A673 (cell line): ENCODE measurements at regions not wholly inside any gene's neighbourhood (a gene's known extent, or its start where the extent isn't known, plus 50 kb on each side); places are given as distances from the start of the nearest gene placed in this dataset.
"Not testable (repeated sequence)": the region's sequence is repeated elsewhere in the genome, so short reads cannot be mapped to it uniquely, and the experiment has no call there.

ENCODE experiments used
- BruUV-seq: library from RNA; stranded (reverse); fragments of 400-500 nt; replicated peaks from 2 replicates; lab custom pipeline; 2021; lab: Mats Ljungman, UMichigan
- CTCF ChIA-PET: fragments of 300-600 bp; sonication (Branson Sonifier 250); formaldehyde crosslinking; loops from one replicate; lab custom pipeline; 2022; ENCODE audit warnings: antibody characterized with exemption; lab: Charles Lee
- POLR2A ChIA-PET: fragments of 300-600 bp; sonication (Branson Sonifier 250); formaldehyde crosslinking; loops from one replicate; lab custom pipeline; 2022; ENCODE audit warnings: antibody characterized with exemption; ENCODE audit not compliant: low non-redundant PET; lab: Charles Lee
- DNase-seq: peaks from one replicate; pipeline ENCODE4 v3.0.0-alpha.2; 2015; ENCODE audit warnings: low spot score
- H3K27ac ChIP-seq: fragments of 200-600 bp; sonication (generic); 2 replicates; pipeline ENCODE4 v1.5.1; 2016; ENCODE audit warnings: mixed run types, low read depth, mild to moderate bottlenecking, mixed read lengths, antibody characterized with exemption, low read length; ENCODE audit not compliant: poor library complexity, severe bottlenecking
- H3K27me3 ChIP-seq: fragments of 200-600 bp; sonication (generic); replicated peaks from 2 replicates; pipeline ENCODE4 v1.6.1; 2017; ENCODE audit warnings: mixed run types, low read depth, mild to moderate bottlenecking, mixed read lengths, antibody characterized with exemption, low read length; ENCODE audit not compliant: insufficient read depth, poor library complexity
- H3K36me3 ChIP-seq: fragments of 200-600 bp; sonication (generic); 2 replicates; pipeline ENCODE4 v1.6.1; 2016; ENCODE audit warnings: mixed run types, mild to moderate bottlenecking, mixed read lengths, antibody characterized with exemption, low read length; ENCODE audit not compliant: insufficient read depth, poor library complexity, severe bottlenecking
- H3K4me1 ChIP-seq: fragments of 200-600 bp; sonication (generic); 2 replicates; pipeline ENCODE4 v1.6.1; 2017; ENCODE audit warnings: mixed run types, mild to moderate bottlenecking, mixed read lengths, antibody characterized with exemption, low read length; ENCODE audit not compliant: insufficient read depth, poor library complexity, severe bottlenecking
- H3K4me3 ChIP-seq: fragments of 200-600 bp; sonication (generic); 2 replicates; pipeline ENCODE4 v1.5.1; 2016; ENCODE audit warnings: low read depth, mixed run types, mild to moderate bottlenecking, mixed read lengths, low read length; ENCODE audit not compliant: poor library complexity, severe bottlenecking
- H3K9me3 ChIP-seq: fragments of 200-600 bp; sonication (generic); 2 replicates; pipeline ENCODE4 v1.6.1; 2016; ENCODE audit warnings: mixed run types, low read depth, mild to moderate bottlenecking, mixed read lengths, antibody characterized with exemption, low read length; ENCODE audit not compliant: poor library complexity, severe bottlenecking
- EZH2 ChIP-seq: fragments of 200-600 bp; sonication (generic); IDR thresholded peaks from 2 replicates; pipeline ENCODE4 v1.6.1; 2017; ENCODE audit warnings: borderline replicate concordance, low read depth, mild to moderate bottlenecking, mixed read lengths, antibody characterized with exemption, low read length; ENCODE audit not compliant: poor library complexity, severe bottlenecking
- intact Hi-C: fragments of 100-400 bp; cut with micrococcal nuclease; formaldehyde crosslinking; loops from one replicate; pipeline ENCODE4 v1.10.0; 2022; ENCODE audit not compliant: unreplicated experiment
- TF ChIP-seq, protein P1 (sequence below): fragments of 300-800, 200-600 bp; sonication (generic); conservative IDR thresholded peaks from 2 replicates; pipeline ENCODE4 v1.5.1; 2017; ENCODE audit warnings: low read depth, mild to moderate bottlenecking, antibody characterized with exemption, low read length, moderate library complexity, mixed read lengths

DNA sequence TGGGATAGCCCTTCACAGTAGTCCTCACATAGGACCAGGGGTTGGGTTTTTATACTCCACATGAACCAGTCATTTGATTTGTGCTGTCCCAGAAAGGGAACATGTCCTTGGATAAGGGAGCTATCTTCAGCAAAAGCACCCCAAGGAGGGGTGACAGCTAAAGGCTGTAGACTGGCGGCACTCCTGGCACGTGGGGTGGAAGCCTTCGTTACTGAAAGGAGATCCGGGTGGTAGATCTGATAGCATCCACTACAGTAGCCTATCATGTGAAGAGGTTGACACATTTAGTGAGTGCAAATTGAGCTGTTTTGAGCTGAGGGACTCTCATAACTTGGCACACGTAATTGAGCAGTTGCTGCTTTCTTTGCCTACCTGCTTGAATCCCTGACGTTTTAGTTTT lies 588.8 kb upstream of the GOLIM4 start:
- no TSS peak for BruUV-seq
- H3K4me3 ChIP-seq, result no peak overlapping the region
- H3K9me3 ChIP-seq, result no peaks in the 10 kb centered on the region
- H3K4me1 ChIP-seq, result no peaks in the 10 kb centered on the region
- ChIA-PET POLR2A (no interaction called here), CTCF (no interaction called here)
- H3K27ac ChIP-seq, result no peak overlapping the region
- DNase-seq, result no peak
- H3K36me3 ChIP-seq, result no peaks in the 10 kb centered on the region
- intact Hi-C loops, result no loop called here
- TF ChIP-seq, protein P1, sequence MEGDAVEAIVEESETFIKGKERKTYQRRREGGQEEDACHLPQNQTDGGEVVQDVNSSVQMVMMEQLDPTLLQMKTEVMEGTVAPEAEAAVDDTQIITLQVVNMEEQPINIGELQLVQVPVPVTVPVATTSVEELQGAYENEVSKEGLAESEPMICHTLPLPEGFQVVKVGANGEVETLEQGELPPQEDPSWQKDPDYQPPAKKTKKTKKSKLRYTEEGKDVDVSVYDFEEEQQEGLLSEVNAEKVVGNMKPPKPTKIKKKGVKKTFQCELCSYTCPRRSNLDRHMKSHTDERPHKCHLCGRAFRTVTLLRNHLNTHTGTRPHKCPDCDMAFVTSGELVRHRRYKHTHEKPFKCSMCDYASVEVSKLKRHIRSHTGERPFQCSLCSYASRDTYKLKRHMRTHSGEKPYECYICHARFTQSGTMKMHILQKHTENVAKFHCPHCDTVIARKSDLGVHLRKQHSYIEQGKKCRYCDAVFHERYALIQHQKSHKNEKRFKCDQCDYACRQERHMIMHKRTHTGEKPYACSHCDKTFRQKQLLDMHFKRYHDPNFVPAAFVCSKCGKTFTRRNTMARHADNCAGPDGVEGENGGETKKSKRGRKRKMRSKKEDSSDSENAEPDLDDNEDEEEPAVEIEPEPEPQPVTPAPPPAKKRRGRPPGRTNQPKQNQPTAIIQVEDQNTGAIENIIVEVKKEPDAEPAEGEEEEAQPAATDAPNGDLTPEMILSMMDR, result no peak
- TF ChIP-seq EZH2, result no peak
- peaks cover 7% of the 10 kb centered on the region for H3K27me3 ChIP-seq

DNA sequence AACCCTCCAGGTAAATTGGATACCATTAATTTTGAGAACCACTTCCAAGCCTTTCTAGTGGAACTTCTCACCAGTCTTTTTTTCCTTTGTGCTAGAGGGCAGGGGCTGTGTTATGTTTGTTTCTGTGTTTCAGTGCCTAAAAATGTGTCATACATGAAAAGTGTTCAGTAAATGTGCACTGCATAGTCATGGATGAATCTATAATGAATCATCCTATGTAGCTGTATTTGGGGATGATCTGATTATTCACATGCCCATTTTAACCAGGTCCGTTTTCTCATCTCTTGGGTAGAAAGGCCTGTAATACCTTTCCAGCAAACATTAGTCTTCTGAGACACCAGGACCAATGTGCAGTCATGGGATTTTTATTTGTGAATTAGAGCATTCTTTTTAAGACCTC lies 583.0 kb upstream of the GOLIM4 start:
- POLR2A ChIA-PET, result no interaction called here
- BruUV-seq, result no TSS peak
- intact Hi-C loops, result no loop called here

DNA sequence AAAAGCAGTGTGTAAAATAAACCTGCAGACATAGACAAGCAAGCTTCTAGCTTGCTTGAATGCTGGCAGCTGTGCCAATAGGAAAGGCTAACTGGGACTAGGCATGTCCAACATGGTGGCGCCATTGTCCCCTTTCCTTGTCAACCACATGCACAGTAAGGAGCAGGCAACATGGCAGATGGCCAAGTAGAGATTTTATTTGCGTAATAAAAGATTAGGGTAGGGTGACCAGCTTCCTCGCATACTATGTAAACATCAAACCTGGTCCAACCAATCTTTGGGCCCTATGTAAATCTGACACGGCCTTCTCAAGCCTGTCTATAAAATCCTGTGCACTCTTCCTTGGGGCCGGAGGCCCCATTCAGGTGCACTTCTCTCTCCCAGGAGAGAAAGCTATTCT lies 575.4 kb upstream of the GOLIM4 start:
- Histone ChIP-seq H3K27me3 (peaks cover 3% of the 10 kb centered on the region), H3K4me1 (no peaks in the 10 kb centered on the region), H3K9me3 (no peaks in the 10 kb centered on the region), H3K27ac (no peak overlapping the region), H3K36me3 (no peaks in the 10 kb centered on the region), H3K4me3 (no peak overlapping the region)
- intact Hi-C loops, result no loop called here
- no TSS peak for BruUV-seq
- ChIA-PET CTCF (no interaction called here), POLR2A (no interaction called here)
- peak; percentile 21 for DNase-seq
- no peak for TF ChIP-seq EZH2
- TF ChIP-seq, protein P1, result no peak

More for the DNA sequence above, 583.0 kb upstream of the GOLIM4 start:
- no peak for DNase-seq
- Histone ChIP-seq H3K4me1 (no peaks in the 10 kb centered on the region), H3K27me3 (peaks cover 7% of the 10 kb centered on the region), H3K9me3 (no peaks in the 10 kb centered on the region), H3K36me3 (no peaks in the 10 kb centered on the region), H3K27ac (no peak overlapping the region), H3K4me3 (no peak overlapping the region)
- no peak for TF ChIP-seq EZH2
- TF ChIP-seq, protein P1, result no peak
- CTCF ChIA-PET, result no interaction called here

DNA sequence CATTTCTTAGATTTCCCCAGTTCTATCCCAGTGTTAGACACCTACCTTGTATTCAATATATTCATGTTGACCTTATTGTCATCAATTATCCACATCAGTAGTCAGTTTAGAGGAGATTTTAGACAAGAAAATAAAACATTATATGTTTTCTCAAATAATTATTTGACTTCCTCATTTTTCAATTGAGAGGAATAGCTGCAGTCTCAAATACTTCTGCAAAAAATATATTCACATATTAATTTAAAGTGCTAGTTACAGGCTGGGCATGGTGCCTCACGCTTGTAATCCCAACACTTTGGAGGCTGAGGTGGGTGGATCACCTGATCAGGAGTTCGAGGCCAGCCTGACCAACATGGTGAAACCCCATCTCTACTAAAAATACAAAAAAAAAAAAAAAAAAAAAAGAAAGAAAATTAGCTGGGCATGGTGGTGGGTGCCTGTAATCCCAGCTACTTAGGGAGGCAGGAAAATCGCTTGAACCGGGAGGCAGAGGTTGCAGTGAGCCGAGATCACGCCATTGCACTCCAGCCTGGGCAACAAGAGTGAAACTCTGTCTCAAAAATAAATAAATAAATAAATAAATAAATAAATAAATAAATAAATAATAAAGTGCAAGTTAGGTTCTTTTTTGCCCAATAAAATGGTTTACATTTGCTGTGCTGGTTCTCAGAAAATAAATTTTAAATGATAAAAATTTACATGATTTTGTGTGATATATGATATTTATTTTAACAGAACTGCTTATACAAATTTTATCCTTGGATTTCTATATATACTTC lies 565.3 kb upstream of the GOLIM4 start:
- DNase-seq, H3K4me1 ChIP-seq, H3K36me3 ChIP-seq, H3K4me3 ChIP-seq, intact Hi-C loops, POLR2A ChIA-PET, BruUV-seq, H3K27me3 ChIP-seq, CTCF ChIA-PET, H3K9me3 ChIP-seq, H3K27ac ChIP-seq: not testable (repeated sequence)
